ENCODE measurements at regions not wholly inside any gene's neighbourhood (a gene's known extent, or its start where the extent isn't known, plus 50 kb on each side); places are given as distances from the start of the nearest gene placed in this dataset.

DNA sequence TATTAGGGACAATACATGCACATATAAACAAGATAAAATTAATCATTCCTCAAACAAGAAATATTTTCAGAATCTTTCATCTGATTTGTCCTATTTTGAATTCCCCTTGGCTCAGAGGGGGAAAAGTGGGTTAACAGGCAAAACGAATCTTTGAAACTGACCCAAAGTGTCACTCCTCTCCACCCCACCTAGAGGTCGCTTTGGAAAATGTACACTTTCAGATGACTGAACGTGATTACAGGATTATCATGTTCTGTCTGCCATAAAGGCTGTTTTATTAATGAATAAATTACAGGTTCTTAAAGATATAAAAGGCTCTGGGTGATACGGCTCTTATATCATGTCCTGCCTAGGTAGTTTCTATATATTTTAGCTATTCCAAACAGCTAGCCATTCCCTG, 1735.0 kb downstream of the LRRC4C start:
- Histone ChIP-seq H3K4me1 (replicated peaks in 1 of 4; ENCODE audit: control insufficient read depth in 3 of 4, insufficient read depth in 4 of 4, low read length in 3 of 4) (no peaks in the 10 kb centered on the region; a peak in 1 of 7 replicates), H3K9ac (replicated peaks in 1 of 4; ENCODE audit: extremely low read depth in 1 of 4, low read depth in 3 of 4, low read length in 3 of 4) (no peak overlapping the region), H2AK5ac (ENCODE audit: low read depth, low read length) (no peak overlapping the region), H2BK12ac (ENCODE audit: low read depth, low read length) (no peak overlapping the region), H3K18ac (ENCODE audit: extremely low read depth, low read length) (no peak overlapping the region), H3K9me3 (ENCODE audit: insufficient read depth in 2 of 2, low read depth in 1 of 2, low read length in 1 of 2) (no peaks in the 10 kb centered on the region), H3K36me3 (ENCODE audit: control insufficient read depth in 2 of 4, insufficient read depth in 4 of 4, low read length in 3 of 4) (no peaks in the 10 kb centered on the region), H2BK120ac (replicated peaks; ENCODE audit: low read depth, low read length) (no peak overlapping the region), H3K23ac (ENCODE audit: insufficient read length) (no peak overlapping the region), H2BK5ac (ENCODE audit: low read depth, low read length) (no peak overlapping the region), H3K23me2 (ENCODE audit: low read depth, low read length) (no peaks in the 10 kb centered on the region), H2AFZ (ENCODE audit: low read length) (no peak overlapping the region), H2BK15ac (ENCODE audit: low read length) (no peak overlapping the region), H4K91ac (replicated peaks; ENCODE audit: insufficient read length, low read length) (no peak overlapping the region), H4K20me1 (replicated peaks in 1 of 2; ENCODE audit: control insufficient read depth in 1 of 2, insufficient read depth in 2 of 2, low read length in 2 of 2) (no peaks in the 10 kb centered on the region), H3K56ac (replicated peaks; ENCODE audit: insufficient read length, low read depth, low read length) (no peak overlapping the region), H2BK20ac (ENCODE audit: low read length) (no peak overlapping the region), H3K14ac (ENCODE audit: insufficient read length) (no peak overlapping the region), H3K27me3 (replicated peaks in 1 of 4; ENCODE audit: control insufficient read depth in 3 of 4, extremely low read depth in 1 of 4, insufficient read depth in 3 of 4, low read length in 3 of 4) (no peaks in the 10 kb centered on the region), H4K5ac (ENCODE audit: insufficient read length, low read depth, low read length) (no peak overlapping the region), H3K79me2 (ENCODE audit: control insufficient read depth in 1 of 2, insufficient read depth in 2 of 2, low read length in 2 of 2) (no peaks in the 10 kb centered on the region), H3K4me3 (ENCODE audit: extremely low read depth in 1 of 4, insufficient read depth in 2 of 4, low read depth in 3 of 4, low read length in 4 of 4) (no peak overlapping the region), H3K4ac (replicated peaks; ENCODE audit: insufficient read length, low read depth, low read length) (no peak overlapping the region), H4K8ac (ENCODE audit: extremely low read depth, insufficient read depth, low read length) (no peak overlapping the region), H3K27ac (ENCODE audit: low read depth, low read length) (no peak overlapping the region), H3K79me1 (ENCODE audit: low read depth, low read length) (no peaks in the 10 kb centered on the region), H3K4me2 (ENCODE audit: insufficient read depth in 1 of 2, low read depth in 2 of 2, low read length in 2 of 2) (no peak overlapping the region)
- CTCF ChIA-PET (ENCODE audit: partially characterized antibody) = interaction anchor here (0.9 to 2.2 kb wide), 8 partner anchors 12 to 400 kb away, joined by 3 to 7 read pairs (median 4); no protein-coding TSS in a partner anchor
- FAIRE-seq (no peak), DNase-seq (ENCODE audit: low read depth in 1 of 2, low spot score in 2 of 2) (no peak)
- WGBS, 2 experiments (ENCODE audit: extremely low coverage in 1 of 2, insufficient coverage in 1 of 2, insufficient read length in 1 of 2, insufficient replicate concordance in 2 of 2, low coverage in 1 of 2, low lambda C conversion rate in 2 of 2, missing lambda C conversion rate in 1 of 2) = 83% methylated on average over 4 of the region's 4 CpGs; no CpG with 5 or more reads in 1 of the 2 experiments
- POLR2A ChIA-PET (ENCODE audit: partially characterized antibody) = no interaction called here
- TF ChIP-seq, protein P1, sequence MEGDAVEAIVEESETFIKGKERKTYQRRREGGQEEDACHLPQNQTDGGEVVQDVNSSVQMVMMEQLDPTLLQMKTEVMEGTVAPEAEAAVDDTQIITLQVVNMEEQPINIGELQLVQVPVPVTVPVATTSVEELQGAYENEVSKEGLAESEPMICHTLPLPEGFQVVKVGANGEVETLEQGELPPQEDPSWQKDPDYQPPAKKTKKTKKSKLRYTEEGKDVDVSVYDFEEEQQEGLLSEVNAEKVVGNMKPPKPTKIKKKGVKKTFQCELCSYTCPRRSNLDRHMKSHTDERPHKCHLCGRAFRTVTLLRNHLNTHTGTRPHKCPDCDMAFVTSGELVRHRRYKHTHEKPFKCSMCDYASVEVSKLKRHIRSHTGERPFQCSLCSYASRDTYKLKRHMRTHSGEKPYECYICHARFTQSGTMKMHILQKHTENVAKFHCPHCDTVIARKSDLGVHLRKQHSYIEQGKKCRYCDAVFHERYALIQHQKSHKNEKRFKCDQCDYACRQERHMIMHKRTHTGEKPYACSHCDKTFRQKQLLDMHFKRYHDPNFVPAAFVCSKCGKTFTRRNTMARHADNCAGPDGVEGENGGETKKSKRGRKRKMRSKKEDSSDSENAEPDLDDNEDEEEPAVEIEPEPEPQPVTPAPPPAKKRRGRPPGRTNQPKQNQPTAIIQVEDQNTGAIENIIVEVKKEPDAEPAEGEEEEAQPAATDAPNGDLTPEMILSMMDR (IDR thresholded peaks at IDR 0.05; ENCODE audit: control extremely low read depth in 1 of 3, insufficient read depth in 1 of 3, low read depth in 1 of 3, low read length in 3 of 3) = peak in 2 of 3 experiments; percentile 4 to 41; a peak in 1 of 4 replicates
- TF ChIP-seq RAD21 (IDR thresholded peaks at IDR 0.05 in 1 of 2, conservative IDR thresholded peaks at IDR 0.05 in 1 of 2; ENCODE audit: low read depth in 2 of 2, low read length in 2 of 2) (peak; percentile 18 to 33; a peak in 3 of 4 replicates), MAFK (IDR thresholded peaks at IDR 0.05; ENCODE audit: low read depth, low read length) (no peak)
